Lung microvascular endothelial cell (primary cell): ENCODE measurements at regions not wholly inside any gene's neighbourhood (a gene's known extent, or its start where the extent isn't known, plus 50 kb on each side); places are given as distances from the start of the nearest gene placed in this dataset.

Experiments
- DNase-seq, 2 donors: peaks; one replicate each; pipeline versions ENCODE4 v3.0.0 to v3.0.0-alpha.2; 2010; ENCODE audit warnings: low read depth in 2 of 2

- DNase-seq: no peak
Measured at GRCh38 chrX:57848857-57849256, 61.4 kb downstream of the ZXDA start.

- DNase-seq: no peak
Measured at GRCh38 chrX:57822818-57823217, 87.4 kb downstream of the ZXDA start.

GRCh38 chrX:57822398-57822797 is 87.9 kb downstream of the ZXDA start:
- DNase-seq: no peak

GRCh38 chrX:57821703-57822387 is 88.4 kb downstream of the ZXDA start:
- DNase-seq: peak; percentile 73 to 87

GRCh38 chrX:57817302-57817701 is 93.0 kb downstream of the ZXDA start:
- DNase-seq: peak; percentile 2 to 23

- DNase-seq: peak in 1 of 2 donors; percentile 2
Measured at GRCh38 chrX:57772637-57773036, 92.6 kb upstream of the NLRP2B start.

- DNase-seq: no peak
Measured at GRCh38 chrX:57771689-57772088, 91.6 kb upstream of the NLRP2B start.

GRCh38 chrX:57752866-57753265 is 72.8 kb upstream of the NLRP2B start:
- no peak for DNase-seq

- DNase-seq: no peak
Measured at GRCh38 chrX:57741107-57741506, 61.0 kb upstream of the NLRP2B start.

GRCh38 chrX:57737881-57738280 is 57.8 kb upstream of the NLRP2B start:
- no peak for DNase-seq
